CD4-positive, alpha-beta T cell treated with Interleukin-1 beta for 1 hour (primary cell): ENCODE measurements at regions not wholly inside any gene's neighbourhood (a gene's known extent, or its start where the extent isn't known, plus 50 kb on each side); places are given as distances from the start of the nearest gene placed in this dataset.

Experiments used
- DNase-seq, 2 donors: peaks; one replicate each; pipeline ENCODE4 v3.0.0-alpha.2; 2020 to 2022

DNA sequence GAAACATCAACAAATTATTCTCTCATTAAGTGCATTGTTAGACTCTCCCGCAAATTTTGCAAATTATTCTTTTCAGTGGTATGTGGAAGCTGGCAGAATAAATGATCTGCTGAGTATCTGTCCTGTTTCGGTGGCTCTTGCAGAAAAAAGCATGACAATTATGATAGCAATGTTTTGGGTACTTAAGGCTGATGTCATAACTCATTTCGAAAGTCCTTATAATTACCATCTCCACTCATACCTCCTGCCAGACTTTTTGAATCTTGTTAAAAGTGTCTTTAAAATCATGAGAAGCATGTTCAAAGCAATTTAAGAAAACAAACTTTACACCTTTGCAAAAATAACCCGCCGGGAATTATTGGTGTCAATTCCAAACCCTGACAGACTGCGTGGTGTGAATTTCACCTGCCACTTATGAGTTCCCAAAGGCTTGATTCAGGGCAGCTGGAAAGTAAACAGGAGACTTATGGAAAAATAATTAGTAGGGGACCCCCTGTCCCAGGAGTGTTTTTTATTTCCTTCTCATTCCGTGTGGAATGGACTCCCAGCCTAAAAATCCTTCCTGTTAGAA, 87.6 kb upstream of the E2F3 start:
- no peak for DNase-seq

DNA sequence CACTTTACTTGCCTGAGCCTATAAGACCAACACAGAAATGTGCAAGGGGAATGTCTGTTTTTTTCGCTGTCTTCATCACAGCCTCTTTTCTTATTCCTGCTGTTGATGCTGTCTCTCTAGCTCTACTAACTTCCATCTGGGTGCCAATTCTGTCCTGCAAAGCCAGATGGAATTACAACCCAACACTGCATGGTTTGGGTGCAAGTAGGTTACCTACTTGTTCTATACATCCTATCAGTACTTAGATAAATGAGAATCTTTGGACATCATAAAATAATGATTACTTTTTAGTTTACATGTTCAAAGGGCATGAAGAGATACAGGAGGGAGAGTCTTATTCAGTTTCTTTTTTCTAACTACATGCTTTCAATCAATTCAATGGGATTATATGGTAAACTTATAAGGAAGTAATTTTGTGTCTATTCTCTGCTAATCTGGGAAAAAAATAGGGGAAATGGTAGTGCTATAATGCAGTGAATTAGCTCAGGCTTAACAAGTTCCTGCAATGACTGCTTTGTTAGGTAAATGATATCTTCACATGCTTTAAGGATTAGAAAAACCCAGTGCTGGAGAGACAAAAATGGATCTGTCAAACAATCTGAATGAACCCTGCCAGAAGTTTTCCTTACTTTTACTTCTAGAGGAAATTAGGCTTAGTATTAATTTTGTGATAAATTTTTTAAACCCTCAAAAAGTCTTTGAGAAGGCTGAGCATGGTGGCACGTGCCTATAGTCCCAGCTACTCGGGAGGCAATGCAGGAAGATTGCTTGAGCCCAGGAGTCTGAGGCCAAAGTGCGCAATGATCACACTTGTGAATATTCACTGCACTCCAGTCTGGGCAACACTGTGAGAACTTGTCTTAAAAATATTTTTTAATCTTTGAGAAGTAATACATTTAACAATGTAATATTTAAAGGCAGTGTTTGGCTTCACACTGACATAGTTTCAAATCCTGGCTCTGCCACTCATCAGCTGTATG, 86.5 kb upstream of the E2F3 start:
- no peak for DNase-seq

DNA sequence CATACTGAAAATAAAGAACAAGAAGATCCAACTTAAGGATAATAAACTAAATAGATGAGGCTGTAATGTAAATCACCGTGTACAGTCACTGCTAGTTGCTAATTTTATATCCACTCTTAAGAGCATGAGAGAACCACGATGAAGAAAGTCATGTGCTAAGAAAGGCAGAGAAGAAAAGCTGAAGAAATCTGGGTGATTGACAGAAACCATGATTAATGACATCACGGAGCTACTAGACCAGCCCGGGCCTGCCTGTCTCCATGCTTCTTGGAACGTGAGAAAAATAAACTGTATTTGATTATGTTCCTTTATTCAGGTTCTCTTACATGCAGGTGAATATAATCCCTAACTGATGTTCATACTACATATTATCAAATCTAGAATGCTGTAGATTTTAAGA, 84.2 kb upstream of the E2F3 start:
- no peak for DNase-seq

DNA sequence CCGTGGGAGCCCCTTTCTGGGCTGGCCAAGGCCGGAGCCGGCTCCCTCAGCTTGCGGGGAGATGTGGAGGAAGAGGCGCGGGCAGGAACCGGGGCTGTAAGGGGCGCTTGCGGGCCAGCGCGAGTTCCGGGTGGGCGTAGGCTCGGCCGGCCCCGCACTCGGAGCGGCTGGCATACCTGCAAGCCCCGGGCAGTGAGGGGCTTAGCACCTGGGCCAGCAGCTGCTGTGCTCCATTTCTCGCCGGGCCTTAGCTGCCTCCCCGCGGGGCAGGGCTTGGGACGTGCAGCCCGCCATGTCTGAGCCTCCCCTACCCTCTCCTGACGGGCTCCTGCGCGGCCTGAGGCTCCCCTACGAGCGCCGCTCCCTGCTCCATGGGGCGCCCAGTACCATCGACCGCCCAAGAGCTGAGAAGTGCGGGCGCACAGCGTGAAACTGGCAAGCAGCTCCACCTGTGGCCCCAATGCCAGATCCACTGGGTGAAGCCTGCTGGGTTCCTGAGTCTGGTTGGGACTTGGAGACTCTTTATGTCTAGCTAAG, 82.8 kb upstream of the E2F3 start:
- DNase-seq: no peak

DNA sequence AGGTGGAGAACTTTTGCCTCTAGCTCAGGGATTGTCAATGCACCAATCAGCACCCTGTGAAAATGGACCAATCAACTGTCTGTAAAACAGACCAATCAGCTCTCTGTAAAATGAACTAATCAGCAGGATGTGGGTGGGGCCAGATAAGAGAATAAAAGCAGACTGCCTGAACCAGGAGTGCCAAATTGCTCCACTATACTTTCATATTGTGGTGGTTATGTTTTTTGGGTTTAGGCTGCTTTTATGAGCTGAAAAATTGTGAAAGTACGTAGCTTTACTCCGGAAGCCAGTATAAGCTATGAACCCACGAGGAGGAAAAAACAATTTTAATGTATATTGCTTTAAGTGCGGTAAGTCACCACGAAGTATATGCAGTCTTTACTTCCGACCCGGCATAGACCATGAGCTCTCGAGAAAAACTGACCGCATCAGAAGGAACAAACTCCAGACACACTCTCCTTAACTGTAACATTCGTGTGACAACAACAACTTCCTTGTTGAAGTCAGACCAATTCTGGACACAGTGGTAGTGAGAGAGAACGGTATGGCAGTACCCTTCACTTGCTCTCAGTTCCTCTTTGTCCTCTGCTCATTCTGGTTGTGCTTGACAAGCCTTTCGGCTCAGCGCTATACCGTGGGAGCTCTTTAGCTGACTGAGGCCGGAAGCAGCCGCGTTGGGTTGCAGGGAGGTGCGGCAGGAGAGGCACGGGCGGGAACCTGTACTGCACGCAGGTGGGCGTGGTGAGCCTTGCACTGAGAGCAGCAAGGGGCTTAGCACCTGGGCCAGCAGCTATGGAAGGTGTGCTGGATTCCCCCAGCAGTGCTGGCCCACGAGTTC, 81.9 kb upstream of the E2F3 start:
- DNase-seq: peak; percentile 85 to 88

DNA sequence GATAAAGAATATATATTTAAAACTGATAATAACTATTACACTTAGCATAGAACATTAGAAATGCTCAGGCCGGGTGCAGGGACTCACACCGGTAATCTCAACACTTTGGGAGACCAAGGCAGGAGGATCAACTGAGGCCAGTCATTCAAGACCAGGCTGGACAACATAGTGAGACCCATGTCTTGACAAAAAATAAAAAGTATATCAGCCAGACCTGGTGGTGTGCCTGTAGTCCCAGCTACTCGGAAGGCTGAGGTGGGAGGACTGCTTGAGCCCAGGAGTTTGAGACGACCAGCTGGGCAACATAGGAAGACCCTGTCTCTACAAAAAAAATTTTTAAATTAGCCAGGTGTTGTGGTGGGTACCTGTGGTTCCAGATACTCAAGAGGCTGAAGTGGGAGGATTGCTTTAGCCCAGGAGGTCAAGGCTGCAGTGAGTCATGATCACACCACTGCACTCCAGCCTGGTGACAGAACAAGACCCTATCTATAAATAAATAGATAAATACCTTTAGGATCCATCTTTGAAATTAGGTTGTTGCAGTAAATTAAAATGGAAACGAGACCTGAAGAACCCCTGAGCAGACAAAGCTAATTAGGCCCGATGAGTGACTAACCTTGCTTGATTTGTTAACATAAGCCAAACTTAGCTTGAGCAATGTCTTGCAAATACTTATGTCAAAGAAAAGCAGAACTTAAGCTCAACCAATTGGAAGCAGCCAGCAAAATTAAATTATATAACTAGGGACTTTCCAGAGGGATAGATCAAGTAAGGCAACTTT, 75.8 kb upstream of the E2F3 start:
- DNase-seq: peak in 1 of 2 donors; percentile 8

DNA sequence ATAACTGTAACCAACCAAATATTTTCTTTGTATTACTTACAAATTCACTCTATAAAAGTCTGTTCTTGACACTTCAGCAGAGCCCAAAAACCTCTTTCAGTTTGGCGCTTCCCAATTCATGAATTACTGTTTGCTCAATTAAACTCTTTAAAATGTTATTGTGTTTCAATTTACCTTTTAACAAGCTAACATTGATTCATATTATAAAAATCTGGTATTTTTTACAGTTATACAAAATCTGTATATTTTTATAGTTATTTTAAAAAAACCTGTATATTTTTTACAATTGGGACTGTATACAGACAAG, 75.3 kb upstream of the E2F3 start:
- DNase-seq: no peak

DNA sequence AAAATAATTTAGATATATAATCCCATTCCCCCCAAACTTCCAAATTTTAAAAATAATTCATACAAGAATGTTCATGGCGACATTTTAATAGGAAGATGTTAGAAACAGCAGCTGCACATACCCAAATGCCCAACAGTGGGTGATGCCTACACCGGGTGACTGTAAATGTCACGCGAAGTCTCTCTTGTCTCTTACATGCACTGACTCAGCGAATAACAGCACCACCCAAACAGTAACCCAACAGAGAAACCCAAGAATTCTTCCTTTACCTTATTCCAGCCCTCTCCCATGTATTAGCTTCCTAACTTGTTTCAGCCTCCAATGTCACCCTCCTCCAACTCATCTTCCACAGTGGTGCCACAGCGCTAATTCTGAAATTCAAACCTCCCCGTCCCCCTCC, 74.5 kb upstream of the E2F3 start:
- no peak for DNase-seq

DNA sequence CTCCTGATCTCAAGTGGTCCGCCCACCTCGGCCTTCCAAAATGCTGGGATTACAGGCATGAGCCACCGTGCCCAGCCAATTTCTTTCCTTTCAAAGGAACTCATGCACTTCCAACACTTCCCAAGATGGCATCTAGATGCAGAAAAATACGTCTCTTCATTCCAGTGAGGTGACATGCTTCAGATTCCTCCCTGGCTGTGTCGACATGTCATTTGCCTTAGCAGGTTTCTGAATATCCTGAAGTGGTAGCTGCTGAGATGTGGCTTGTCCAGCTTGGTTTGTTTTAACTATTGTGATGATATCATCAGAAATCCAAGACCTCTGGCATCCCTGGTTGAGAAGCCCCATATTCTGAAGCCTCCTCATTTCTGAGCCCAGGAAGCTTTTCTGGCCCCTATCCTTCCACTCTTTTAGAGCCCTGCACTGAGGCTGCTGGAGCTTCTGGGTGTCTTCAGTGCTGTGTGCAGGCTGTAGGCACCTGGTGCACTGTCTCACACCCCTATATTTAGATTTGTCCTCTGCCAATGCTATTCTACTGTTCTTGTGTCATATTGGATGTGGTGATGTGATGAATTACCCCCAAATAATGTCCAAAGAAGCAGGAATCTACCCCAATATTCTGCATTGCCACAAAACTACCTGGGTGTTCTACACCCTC, 73.3 kb upstream of the E2F3 start:
- no peak for DNase-seq

DNA sequence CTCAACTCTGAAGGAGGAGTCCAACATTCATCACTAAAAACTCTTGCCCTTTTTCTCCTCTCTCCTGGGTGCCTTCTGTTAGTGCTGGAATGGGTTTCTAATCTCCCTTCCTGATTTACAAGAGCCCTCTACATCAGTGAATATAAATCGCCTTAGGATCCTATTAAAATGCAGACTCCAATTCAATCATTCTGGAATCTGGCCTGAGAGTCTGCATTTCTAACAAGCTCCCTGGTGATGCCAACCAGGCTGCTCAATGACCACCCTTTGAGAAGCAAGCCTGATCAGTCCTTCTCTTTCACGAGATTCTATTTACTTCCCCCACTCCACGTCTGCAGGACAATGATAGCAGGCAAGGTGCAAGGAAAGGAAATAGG, 72.8 kb upstream of the E2F3 start:
- no peak for DNase-seq

DNA sequence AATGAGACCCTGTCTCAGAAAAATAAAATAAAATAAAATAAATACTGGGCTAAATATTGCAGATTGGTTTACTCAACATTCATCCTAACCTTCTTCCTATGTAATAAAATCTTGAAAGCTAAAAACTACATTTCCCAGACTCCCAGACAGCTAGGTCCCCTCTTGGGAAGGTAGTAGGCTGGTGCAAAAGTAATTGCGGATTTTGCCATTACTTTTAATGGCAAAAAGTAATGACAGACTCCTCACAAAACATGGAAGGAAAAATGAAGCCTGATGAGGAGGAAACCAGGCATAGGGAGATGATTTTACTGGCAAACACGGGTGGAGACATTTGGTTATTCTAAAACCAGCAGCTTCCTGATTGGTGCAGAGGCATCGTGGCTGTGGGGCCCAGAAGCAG, 70.6 kb upstream of the E2F3 start:
- DNase-seq: no peak

DNA sequence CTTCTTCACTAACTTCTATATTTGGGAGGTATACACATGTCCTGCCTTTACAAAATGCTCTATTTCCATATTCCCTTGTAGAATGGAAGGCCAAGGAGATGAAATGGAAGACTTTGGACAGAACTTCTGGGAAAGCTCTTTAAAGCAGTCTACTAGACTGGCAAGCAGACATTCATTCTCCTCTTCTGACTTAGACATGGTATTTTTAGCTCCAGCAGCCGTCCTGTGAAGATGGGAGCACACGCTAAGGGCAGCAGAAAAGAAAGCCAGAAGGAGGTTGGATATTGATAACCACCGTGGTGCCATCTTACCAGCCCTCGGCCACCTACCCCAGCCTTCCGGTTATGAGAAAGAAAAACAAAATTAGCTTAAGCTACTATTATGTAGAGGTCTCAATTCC, 70.1 kb upstream of the E2F3 start:
- no peak for DNase-seq

DNA sequence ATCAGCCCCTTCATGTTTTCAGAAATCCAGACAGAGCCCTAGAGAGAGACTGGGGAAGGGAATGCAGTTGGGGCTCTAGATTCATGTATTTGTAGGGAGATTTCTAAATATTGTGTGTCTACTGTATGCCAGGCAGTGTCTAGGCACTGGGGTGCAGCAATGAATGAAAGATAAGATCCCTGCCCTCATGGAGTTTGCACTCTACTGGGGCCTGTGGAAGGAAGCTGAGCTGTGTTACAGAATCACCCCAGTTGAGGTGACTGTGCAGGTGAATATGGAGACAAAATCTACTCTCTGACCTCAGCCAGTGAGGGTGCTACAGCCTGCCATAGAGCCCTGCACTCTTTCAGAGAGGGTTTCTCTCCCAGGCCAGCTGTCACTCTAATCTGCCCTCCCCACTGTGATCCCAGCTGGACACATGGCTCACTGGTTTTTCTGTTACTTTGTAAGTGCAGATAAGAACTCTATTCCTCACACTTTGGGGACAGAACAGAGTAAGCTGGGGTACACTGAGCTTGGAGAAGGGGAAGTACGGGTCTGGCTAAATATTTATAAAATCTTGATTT, 69.2 kb upstream of the E2F3 start:
- no peak for DNase-seq

DNA sequence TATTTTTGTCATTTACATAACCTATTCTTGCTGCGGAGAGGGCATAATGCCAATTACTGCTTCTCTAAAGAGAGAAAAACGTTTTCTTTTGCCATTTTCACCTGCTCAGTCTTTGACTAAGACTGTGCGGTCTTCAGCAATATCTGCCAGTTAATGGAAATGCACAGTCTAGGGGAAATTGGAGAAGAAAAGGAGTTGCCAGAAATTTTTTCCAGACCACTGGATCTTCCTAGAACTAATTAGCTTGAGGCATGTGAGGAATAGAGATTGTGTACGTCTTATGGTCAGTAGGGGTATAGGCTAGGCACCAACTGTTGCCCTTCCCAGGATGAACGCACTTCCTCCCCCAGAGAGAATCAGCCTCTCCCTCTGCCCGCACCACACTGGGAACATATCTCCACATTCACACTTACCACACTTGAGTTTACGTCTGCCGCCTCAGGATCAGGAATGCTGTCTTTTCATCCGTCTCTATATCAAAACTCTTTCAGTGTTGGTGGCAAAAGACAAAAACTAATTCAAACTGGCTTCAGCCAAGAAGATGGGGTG, 67.9 kb upstream of the E2F3 start:
- no peak for DNase-seq

DNA sequence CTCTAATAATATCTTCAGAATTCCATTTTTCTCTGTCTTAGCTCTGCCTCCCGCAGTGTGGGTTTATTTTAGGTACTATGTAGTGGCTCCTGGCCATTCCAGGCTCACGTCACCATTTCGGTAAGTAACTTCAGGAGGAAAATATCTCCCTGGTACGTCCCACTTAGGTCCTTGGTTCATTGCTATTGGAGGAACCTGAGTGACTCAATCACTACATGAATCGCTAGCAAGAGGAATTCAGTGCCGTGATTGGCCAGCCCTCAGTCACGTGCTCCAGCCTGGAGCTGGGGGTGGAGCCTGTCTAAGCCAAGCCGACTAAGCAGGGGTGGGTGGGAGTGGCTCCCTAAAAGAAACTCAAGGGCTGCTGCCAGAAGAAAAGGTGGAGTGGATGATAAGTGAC, 67.3 kb upstream of the E2F3 start:
- DNase-seq: no peak

DNA sequence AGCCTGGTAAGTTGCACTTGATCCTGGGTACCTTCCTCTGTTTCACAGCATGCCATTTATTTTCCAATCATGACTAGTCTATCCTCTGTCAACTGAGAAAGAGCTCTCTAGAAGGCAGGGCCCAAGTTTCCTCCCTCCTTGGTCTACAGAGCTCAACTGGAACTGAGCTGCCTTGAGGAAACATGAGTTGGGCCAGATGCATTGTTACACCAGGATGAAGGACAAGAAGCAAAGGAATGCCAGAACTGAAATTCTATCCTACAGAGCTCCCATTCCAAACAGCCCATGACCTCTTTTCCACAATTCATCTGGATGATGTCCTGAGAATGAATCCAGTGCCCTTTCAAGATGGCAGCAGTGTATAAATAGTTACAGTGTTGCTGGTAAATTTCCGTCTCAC, 66.7 kb upstream of the E2F3 start:
- no peak for DNase-seq

DNA sequence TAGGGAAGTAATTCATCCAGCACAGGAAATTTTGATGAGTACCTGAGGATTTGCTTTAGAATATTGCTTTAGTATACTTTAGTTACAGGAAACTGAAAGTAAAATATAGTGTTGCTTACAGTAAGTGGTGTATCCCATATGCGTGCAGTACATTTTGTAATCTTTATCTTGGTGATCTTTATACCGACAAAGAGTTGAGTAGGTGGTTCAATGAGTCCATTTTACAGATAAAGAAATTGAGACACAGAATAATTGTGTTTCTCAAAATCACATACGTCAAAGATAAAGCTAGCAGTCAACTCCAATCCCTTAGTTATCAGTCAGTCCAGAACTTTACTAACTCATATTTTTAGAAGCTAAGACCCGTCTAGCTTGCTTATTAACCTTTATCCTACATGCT, 65.8 kb upstream of the E2F3 start:
- peak in 1 of 2 donors; percentile 13 for DNase-seq

DNA sequence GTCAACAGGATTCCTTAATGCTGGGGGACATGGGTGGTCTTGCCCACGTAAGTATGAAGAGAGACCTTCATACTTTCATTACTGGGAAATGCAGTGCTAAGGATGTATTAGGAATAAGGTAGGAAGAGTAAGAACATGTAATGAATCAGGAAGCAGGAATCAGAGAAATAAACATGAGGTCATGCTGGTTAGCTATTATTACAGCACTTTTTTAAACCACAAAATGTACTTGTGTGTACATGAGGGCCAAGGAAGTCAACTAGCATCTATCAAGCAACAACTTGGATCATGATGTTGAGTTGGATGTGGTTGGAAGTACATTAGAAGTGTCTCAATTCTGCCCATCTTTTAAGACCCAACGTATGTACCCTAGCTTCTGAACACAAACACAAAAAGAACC, 63.5 kb upstream of the E2F3 start:
- no peak for DNase-seq

DNA sequence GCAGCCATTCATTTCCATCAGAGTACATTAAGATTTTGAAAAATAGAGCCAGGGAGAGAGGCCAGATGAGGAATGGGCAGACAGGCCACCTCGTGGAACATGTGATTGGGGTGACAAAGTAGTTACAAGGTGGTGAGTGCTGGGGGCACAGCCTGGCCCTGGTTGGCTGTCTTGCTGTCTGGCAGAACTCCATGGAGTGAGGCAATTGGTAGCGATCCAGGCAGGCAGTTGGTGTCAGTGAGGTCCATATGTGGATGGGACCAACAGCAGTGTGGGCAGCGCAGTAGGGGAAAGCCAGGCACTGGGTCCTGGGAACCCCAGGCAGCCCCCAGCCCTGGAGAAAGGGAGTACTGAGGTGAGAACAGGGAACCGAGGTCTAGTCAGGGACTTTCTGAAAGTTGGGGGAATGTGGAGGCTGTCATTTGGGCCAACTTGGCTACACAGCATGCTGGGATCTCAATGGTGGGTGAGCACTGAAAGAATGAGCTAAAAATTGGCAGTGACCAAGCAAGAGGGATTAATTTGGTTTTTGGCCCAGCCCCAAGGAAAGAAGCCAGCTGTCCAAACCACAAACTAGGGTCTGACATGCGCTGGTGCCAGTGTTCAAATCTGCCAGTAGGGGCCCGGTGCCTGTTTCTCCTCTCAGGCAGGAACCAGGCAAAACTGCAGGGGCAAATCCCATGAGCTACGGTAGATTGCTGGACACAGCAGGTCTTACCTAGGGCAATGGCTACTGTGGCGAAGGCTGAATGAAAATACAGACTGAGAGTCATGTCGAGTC, 61.4 kb upstream of the E2F3 start:
- no peak for DNase-seq

DNA sequence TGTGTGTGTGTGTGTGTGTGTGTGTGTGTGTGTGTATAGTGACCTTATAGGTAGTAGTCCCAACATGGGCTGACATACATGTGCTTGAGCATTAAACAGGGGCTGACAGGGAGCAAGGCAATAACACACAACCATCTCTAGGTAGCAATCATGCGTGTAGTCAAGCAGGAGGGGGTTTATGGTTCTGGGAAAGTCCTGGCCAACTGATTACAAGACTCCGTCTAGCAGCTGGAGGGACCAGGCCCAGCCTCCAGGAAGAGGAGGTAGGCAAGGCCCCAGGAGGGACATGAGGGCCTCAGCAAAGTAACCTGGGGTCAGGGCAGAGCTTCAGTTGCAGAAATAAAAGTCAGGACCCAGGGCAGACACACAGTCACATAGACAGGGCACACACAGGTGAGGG, 60.6 kb upstream of the E2F3 start:
- no peak for DNase-seq

DNA sequence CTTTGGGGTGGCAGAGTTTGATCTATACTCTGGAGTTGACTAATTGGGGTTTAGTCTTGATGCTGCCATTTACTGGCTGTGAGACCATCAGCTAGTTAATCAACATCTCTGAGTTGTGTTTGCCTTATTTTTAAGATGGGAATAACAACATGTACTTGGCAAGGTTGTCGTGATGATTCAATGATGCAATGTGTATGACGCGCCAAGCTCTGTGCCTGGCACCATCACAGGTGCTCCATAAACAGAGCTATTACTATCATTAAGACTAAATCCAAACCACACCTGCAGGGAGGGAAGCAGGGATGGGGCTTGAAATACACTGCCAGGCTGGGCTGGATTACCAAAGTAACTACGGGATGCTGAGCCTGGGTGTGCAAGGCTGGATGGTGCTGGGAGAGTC, 60.1 kb upstream of the E2F3 start:
- no peak for DNase-seq
